HG03108 (cell line): ENCODE measurements at regions not wholly inside any gene's neighbourhood (a gene's known extent, or its start where the extent isn't known, plus 50 kb on each side); places are given as distances from the start of the nearest gene placed in this dataset.
"Not testable (repeated sequence)": the region's sequence is repeated elsewhere in the genome, so short reads cannot be mapped to it uniquely, and the experiment has no call there.

Experiments used
- ATAC-seq: cut with Tn5 transposase; IDR thresholded peaks from one replicate; pipeline ENCODE4 v1.9.1; 2021; ENCODE audit warnings: moderate library complexity; ENCODE audit not compliant: unreplicated experiment

DNA sequence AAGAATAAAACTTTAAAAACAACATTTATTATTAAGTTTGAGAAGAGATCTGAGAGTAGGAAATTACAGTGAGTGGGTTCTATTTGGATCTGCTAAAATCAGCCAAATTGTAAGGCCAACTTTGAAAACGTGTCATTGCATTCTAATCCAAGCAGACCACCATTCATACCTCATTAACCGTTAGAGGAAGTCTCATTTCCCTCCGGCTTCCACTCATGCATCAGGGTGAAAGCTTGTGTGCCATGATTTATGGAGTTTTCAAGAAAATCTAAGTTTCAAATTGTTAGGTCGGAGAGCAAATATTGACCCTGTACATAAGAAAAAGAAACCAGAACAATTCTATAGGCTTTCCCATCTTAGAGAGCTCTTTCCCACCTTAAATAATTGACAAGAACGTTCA is 166.6 kb upstream of the NRG3 start:
- no peak for ATAC-seq

DNA sequence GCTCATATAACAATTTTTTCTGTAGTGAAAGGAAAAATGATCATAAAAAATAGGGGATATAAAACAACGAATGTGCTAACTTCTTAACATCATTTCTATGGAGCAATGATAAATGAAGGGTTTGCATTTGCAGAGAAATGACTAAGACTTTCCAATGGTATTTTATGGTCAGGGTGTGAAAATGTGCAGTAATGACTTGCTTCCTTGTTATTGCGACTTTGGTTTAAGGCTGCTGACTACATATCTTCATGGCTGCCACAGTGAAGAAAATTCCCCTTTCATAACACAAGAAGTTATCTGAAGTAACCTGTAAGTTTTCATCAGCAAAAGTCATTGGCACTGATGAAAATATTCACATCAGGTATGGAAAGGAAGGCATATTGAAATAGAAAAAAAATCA is 166.1 kb upstream of the NRG3 start:
- no peak for ATAC-seq

DNA sequence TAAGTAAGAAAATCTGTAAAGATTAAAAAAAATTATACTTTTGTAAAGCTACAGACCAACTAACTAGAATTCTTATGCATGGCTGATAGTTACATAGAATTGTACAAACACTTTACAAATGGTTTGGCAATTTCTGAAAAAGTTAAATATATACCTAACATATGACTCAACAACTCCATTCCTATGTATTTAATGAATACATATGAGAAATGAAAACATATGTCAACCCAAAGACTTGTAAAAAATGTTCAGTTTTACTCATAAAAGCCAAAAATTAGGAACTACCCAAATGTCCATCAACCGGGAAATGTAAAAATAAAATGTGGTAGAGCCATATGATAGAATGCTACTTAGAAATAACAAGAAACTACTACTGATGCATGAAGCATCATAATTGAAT is 152.6 kb upstream of the NRG3 start:
- no peak for ATAC-seq

DNA sequence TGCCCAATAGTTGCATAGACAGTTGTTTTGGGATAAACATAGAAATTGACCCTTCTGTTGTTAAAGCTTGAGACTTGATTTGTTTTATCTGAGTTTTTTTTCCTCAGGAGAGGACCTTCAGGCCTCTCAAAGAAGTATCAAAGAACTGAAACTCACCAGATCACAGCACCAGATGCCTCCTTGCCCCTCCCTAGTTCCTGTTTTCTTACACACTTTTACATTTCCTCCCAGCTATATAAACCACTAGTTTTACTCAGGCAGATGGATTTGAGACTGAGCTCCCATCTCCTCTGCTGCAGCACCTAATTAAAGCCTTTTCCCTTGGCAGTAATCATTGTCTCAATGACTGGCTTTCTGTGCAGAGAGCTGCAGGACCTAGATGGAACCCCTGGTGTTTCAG is 150.6 kb upstream of the NRG3 start:
- no peak for ATAC-seq

DNA sequence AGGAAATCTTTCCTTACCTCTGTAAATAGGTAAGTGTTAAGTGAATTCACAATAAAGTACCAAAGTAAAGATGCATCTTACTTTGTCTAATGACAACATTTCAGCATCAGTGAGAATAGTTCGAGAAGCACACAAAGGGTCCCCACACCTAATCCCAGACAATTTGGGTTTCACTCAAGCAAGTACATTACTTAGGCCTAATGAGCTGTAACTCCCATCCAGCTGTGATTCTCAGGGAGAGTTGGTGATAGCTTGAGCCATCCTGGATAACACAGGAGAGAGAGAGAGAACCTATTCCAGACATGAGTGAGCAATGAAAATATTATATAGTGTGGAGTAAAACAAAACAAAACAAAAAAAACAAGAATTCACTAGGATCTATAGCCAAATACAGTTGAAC is 149.1 kb upstream of the NRG3 start:
- ATAC-seq, result no peak

DNA sequence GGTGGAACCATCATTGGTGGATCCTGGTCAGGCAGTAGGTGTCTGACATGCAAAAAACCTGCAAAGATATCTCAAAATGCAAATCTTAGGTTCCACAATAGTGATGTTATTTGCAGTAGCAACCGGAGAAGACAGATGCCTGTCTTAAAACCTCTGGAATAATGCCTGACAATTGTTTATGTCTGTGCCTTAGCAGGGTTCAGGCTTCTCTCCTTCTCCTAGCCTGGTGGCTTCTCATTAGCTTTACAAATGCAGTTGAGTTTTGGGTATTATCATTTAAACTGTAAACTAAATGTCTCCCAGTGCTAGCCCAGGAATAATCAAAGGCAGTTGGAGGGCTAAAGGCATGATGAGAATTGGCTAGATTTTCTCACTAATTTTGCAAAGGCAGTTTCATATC is 146.3 kb upstream of the NRG3 start:
- no peak for ATAC-seq

DNA sequence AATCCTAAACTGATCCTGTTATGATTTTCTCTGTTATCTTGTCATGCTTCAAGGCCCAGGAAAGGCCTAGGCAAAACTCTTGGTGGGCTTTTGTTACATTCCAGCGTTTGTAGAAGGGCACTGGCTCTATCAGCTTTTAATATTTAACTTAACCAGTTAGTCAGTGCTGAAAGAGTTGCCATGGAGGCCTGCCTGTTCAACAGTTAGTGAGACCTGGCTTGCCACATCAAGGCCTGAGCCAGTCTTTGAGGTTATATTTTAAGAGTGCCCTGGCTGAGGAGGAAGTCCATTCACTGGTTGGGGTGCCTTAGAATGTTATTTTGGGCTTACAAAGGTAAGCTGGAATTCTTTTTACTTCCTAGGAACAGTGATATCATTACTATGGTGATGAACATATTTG is 144.1 kb upstream of the NRG3 start:
- ATAC-seq, result no peak

DNA sequence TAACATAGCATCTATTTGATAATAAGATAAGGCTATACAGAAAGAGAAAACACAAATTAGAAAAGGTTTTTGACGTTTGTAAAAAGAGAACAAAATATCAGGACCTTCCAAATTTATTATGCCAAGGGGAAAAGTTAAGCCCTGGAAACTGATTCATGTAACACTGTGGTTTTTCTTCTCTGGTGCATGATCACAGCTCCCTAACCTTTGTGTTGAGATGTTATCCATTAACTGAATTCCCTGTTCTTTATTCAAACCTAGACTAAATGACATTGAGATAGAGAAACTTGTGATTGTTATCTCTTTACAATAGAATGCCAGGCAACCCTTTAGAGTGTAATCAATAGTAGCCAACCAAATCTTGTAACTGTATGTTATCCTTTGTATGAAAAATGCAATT is 141.5 kb upstream of the NRG3 start:
- no peak for ATAC-seq

DNA sequence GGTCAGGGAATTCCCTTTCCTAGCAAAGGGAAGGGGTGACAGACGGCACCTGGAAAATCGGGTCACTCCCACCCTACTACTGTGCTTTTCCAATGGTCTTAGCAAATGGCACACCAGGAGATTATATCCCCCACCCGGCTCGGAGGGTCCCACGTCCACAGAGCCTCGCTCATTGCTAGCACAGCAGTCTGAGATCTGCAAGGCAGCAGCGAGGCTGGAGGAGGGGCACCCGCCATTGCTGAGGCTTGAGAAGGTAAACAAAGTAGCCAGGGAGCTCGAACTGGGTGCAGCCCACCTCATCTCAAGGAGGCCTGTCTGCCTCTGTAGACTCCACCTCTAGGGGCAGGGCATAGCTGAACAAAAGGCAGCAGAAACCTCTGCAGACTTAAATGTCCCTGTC is 139.8 kb upstream of the NRG3 start:
- ATAC-seq, result not testable (repeated sequence)

DNA sequence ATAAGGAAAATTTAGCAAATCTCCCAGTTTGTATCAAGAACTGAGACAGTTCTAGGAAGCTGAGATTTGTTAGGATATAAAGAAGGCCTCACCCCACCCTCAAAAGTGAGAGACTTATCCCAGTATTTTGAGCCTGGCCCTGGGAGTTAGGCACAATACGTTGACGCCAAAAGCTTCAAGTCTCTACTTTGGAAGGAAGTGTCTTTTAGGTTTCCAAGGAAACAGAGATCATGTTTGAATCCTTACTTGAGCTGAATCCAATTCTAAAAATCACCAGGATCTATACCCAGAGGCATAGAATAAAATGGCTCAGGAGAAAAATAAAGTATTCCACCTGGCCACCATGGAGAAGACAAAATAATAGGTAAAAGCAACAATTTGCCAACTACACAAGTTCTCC is 115.9 kb upstream of the NRG3 start:
- no peak for ATAC-seq

DNA sequence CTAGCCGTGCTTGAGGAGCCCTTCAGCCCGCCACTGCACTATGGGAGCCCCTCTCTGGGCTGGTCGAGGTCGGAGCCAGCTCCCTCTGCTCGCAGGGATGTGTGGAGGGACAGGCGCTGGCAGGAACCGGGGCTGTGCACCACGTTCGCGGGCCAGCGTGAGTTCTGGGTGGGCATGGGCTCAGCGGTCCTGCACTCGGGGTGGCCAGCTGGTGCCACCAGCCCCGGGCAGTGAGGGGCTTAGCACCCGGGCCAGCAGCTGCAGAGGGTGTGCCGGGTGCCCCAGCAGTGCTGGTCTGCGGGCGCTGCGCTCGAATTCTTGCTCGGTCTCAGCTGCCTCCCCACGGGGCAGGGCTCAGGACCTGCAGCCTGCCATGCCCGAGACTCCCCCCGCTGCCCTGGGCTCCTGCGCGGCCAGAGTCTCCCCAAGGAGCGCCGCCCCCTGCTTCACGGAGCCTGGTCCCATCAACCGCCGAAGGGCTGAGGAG is 90.8 kb upstream of the NRG3 start:
- no peak for ATAC-seq

DNA sequence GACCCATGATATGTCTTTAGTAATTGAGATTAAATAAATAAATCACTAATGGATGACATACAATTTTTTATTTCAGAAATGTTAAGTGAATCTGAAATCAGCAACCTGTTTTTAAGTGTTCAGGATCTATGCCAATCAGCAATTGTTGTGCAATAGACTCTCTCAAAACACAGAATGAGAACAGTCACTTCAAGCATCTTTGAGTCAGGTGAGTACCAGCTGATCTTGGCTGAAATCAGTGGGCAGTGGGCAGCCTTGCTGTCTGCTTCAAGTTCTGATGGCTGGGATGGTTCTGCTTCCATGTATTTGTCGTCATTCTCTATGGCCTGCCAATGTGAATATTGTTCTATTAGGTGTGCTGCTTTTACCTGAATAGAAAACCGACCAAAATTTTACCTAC is 82.3 kb upstream of the NRG3 start:
- ATAC-seq, result no peak

DNA sequence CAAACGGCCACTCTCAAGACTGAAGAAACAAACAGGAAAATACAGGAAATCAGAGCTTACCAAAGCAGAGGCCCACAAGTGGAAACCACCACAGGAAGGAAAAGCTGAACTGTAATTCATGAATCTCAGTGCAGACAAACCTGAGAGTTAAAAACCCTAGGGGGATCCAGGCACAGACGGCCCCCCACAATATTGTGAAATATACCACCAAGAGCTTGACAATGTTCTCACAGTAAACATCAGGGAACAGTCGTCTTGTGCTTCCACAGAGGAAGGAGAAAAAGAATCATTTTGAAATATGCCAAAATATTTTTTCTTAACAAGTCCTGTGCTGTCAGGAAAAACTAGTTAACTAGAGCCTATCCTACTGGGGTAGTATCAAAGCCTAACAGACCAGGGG is 68.2 kb upstream of the NRG3 start:
- no peak for ATAC-seq

DNA sequence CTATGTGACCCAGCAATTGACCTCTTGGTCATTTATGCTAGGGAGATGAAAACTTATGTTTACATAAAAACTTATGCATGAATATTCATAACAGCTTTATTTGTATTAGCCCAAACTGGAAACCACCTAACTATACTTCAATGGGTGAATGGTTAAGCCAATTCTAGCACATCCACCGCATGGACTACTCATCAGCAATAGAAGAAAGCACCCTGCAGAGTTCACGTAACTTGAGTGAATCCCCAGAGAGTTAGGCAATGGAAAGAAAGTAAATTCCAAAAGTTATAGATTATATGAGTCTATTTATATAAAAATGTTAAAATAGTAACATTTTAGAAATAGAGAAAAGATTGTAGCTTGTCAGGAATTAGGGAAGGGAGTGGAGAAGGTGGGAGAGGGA is 60.2 kb upstream of the NRG3 start:
- no peak for ATAC-seq

DNA sequence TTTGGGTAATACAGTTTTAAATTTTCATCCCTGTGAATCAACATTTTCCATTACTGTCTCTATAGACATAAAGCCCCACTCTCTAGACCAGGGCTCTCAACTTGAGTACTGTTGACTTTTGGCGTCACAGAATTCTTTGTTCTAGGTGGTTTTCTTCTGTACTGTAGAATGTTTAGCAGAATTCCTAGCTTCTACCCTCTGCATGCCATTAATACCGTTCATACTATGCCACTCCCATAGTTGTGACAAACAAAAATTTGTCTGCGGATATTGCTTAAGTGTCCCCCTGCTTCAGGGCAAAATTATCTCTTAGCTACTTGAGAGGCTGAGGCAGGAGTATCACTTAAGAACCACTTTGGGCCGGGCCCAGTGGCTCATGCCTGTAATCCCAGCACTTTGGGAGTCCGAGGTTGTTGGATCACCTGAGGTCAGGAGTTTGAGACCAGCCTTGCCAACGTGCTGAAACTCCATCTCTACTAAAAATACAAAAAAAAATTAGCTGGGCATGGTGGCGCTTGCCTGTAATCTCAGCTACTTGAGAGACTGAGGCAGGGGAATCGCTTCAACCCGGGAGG is 57.3 kb upstream of the NRG3 start:
- ATAC-seq, result no peak

DNA sequence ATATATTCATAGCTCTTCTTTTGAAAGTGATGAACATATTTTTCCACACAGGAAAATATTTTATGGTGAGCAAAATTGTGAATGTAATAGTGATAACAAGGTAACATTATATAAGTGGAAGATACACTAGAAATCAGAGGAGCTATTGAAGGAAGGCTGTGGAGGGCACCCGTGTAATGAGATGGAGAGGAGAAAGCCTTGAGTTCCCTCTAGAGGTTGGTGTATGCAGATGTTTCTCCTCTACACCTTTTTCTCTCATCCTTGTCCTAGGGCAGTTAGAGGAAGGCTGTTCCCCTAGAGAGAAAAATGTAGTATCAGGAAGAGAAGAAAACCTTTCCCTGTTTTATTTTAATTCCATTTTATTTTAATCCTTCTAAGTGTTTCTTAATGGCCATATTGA is 54.6 kb upstream of the NRG3 start:
- no peak for ATAC-seq
